ENCODE measurements at regions not wholly inside any gene's neighbourhood (a gene's known extent, or its start where the extent isn't known, plus 50 kb on each side); places are given as distances from the start of the nearest gene placed in this dataset.

DNA sequence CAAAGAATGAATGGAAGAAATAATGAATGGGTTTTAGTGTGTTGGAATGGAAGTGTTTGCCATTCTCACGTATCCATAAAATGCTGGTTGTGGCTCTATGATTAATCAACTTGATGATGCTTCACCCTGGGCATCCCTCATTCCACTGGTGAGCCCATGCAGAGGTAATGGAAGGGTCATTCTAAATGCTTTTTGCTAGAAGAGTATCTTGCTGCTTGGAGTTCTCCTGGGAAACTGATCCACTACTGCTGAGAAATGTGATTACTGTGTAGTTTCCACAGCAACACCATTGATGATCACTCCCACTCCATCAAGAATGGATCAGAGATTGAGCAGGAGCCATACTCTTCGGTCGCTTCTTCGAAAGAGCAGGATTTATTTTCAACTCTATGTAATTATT is 101.6 kb downstream of the ARL5B start:
- TF ChIP-seq, protein P1, sequence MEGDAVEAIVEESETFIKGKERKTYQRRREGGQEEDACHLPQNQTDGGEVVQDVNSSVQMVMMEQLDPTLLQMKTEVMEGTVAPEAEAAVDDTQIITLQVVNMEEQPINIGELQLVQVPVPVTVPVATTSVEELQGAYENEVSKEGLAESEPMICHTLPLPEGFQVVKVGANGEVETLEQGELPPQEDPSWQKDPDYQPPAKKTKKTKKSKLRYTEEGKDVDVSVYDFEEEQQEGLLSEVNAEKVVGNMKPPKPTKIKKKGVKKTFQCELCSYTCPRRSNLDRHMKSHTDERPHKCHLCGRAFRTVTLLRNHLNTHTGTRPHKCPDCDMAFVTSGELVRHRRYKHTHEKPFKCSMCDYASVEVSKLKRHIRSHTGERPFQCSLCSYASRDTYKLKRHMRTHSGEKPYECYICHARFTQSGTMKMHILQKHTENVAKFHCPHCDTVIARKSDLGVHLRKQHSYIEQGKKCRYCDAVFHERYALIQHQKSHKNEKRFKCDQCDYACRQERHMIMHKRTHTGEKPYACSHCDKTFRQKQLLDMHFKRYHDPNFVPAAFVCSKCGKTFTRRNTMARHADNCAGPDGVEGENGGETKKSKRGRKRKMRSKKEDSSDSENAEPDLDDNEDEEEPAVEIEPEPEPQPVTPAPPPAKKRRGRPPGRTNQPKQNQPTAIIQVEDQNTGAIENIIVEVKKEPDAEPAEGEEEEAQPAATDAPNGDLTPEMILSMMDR (IDR thresholded peaks at IDR 0.05): no peak
- no peak for TF ChIP-seq POLR2A (IDR thresholded peaks at IDR 0.05)
- no peak for TF ChIP-seq POLR2AphosphoS5 (IDR thresholded peaks at IDR 0.05; ENCODE audit: insufficient read depth in 1 of 2, low read depth in 1 of 2)
